HCT116 (cell line): ENCODE measurements at regions not wholly inside any gene's neighbourhood (a gene's known extent, or its start where the extent isn't known, plus 50 kb on each side); places are given as distances from the start of the nearest gene placed in this dataset.

Experiments used
- CTCF ChIP-seq, 3 experiments: fragments of 200-600 bp in 1 of 3; sonication (generic) in 1 of 3; IDR thresholded peaks in 2 of 3; conservative IDR thresholded peaks in 1 of 3; 2 replicates each; pipeline ENCODE4 v1.5.1; 2012 to 2017; ENCODE audit warnings: low read depth in 2 of 3, low read length in 2 of 3, antibody characterized with exemption in 1 of 3, borderline replicate concordance in 1 of 3, control low read depth in 1 of 3, mild to moderate bottlenecking in 1 of 3, mixed read lengths in 1 of 3, mixed run types in 1 of 3, moderate library complexity in 1 of 3; ENCODE audit not compliant: insufficient read depth in 1 of 3
- EZH2 ChIP-seq: fragments of 200-600 bp; sonication (generic); IDR thresholded peaks from 2 replicates; pipeline ENCODE4 v1.6.1; 2017; ENCODE audit warnings: antibody characterized with exemption, mixed run types
- POLR2A ChIP-seq: IDR thresholded peaks from 2 replicates; pipeline ENCODE4 v1.7.0; 2011; ENCODE audit warnings: borderline replicate concordance; ENCODE audit not compliant: insufficient read depth, insufficient read length; ENCODE audit errors: extremely low read depth
- POLR2AphosphoS5 ChIP-seq: IDR thresholded peaks from 2 replicates; pipeline ENCODE4 v1.6.1; 2011; ENCODE audit warnings: mild to moderate bottlenecking, low read depth, low read length, moderate library complexity
- ZNF274 ChIP-seq: fragments of 200-500 bp; sonication (Bioruptor generic); IDR thresholded peaks from 2 replicates; pipeline ENCODE4 v1.6.1; 2014; ENCODE audit warnings: mild to moderate bottlenecking, low read depth, low read length, inconsistent platforms
- TF ChIP-seq, protein P1 (sequence below): IDR thresholded peaks from 2 replicates; pipeline ENCODE4 v1.6.1; 2012

GRCh38 chr2:125167152-125167551 is 1142.1 kb downstream of the CNTNAP5 start:
- TF ChIP-seq POLR2A (no peak), CTCF (IDR thresholded peaks at IDR 0.05 in 2 of 3, conservative IDR thresholded peaks at IDR 0.05 in 1 of 3; ENCODE audit: borderline replicate concordance in 1 of 3, insufficient read depth in 1 of 3, low read depth in 2 of 3, low read length in 2 of 3) (no peak), EZH2 (no peak), ZNF274 (no peak), POLR2AphosphoS5 (no peak)
- TF ChIP-seq, protein P1, sequence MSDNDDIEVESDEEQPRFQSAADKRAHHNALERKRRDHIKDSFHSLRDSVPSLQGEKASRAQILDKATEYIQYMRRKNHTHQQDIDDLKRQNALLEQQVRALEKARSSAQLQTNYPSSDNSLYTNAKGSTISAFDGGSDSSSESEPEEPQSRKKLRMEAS = no peak
